A673 (cell line): ENCODE measurements at regions not wholly inside any gene's neighbourhood (a gene's known extent, or its start where the extent isn't known, plus 50 kb on each side); places are given as distances from the start of the nearest gene placed in this dataset.

Experiments
- BruUV-seq: library from RNA; stranded (reverse); fragments of 400-500 nt; replicated peaks from 2 replicates; lab custom pipeline; 2021; lab: Mats Ljungman, UMichigan
- CTCF ChIA-PET: fragments of 300-600 bp; sonication (Branson Sonifier 250); formaldehyde crosslinking; loops from one replicate; lab custom pipeline; 2022; ENCODE audit warnings: antibody characterized with exemption; lab: Charles Lee
- POLR2A ChIA-PET: fragments of 300-600 bp; sonication (Branson Sonifier 250); formaldehyde crosslinking; loops from one replicate; lab custom pipeline; 2022; ENCODE audit warnings: antibody characterized with exemption; ENCODE audit not compliant: low non-redundant PET; lab: Charles Lee
- DNase-seq: peaks from one replicate; pipeline ENCODE4 v3.0.0-alpha.2; 2015; ENCODE audit warnings: low spot score
- H3K27ac ChIP-seq: fragments of 200-600 bp; sonication (generic); 2 replicates; pipeline ENCODE4 v1.5.1; 2016; ENCODE audit warnings: mixed run types, low read depth, mild to moderate bottlenecking, mixed read lengths, antibody characterized with exemption, low read length; ENCODE audit not compliant: poor library complexity, severe bottlenecking
- H3K27me3 ChIP-seq: fragments of 200-600 bp; sonication (generic); replicated peaks from 2 replicates; pipeline ENCODE4 v1.6.1; 2017; ENCODE audit warnings: mixed run types, low read depth, mild to moderate bottlenecking, mixed read lengths, antibody characterized with exemption, low read length; ENCODE audit not compliant: insufficient read depth, poor library complexity
- H3K36me3 ChIP-seq: fragments of 200-600 bp; sonication (generic); 2 replicates; pipeline ENCODE4 v1.6.1; 2016; ENCODE audit warnings: mixed run types, mild to moderate bottlenecking, mixed read lengths, antibody characterized with exemption, low read length; ENCODE audit not compliant: insufficient read depth, poor library complexity, severe bottlenecking
- H3K4me1 ChIP-seq: fragments of 200-600 bp; sonication (generic); 2 replicates; pipeline ENCODE4 v1.6.1; 2017; ENCODE audit warnings: mixed run types, mild to moderate bottlenecking, mixed read lengths, antibody characterized with exemption, low read length; ENCODE audit not compliant: insufficient read depth, poor library complexity, severe bottlenecking
- H3K4me3 ChIP-seq: fragments of 200-600 bp; sonication (generic); 2 replicates; pipeline ENCODE4 v1.5.1; 2016; ENCODE audit warnings: low read depth, mixed run types, mild to moderate bottlenecking, mixed read lengths, low read length; ENCODE audit not compliant: poor library complexity, severe bottlenecking
- H3K9me3 ChIP-seq: fragments of 200-600 bp; sonication (generic); 2 replicates; pipeline ENCODE4 v1.6.1; 2016; ENCODE audit warnings: mixed run types, low read depth, mild to moderate bottlenecking, mixed read lengths, antibody characterized with exemption, low read length; ENCODE audit not compliant: poor library complexity, severe bottlenecking
- CTCF ChIP-seq: fragments of 300-800, 200-600 bp; sonication (generic); conservative IDR thresholded peaks from 2 replicates; pipeline ENCODE4 v1.5.1; 2017; ENCODE audit warnings: low read depth, mild to moderate bottlenecking, antibody characterized with exemption, low read length, moderate library complexity, mixed read lengths
- EZH2 ChIP-seq: fragments of 200-600 bp; sonication (generic); IDR thresholded peaks from 2 replicates; pipeline ENCODE4 v1.6.1; 2017; ENCODE audit warnings: borderline replicate concordance, low read depth, mild to moderate bottlenecking, mixed read lengths, antibody characterized with exemption, low read length; ENCODE audit not compliant: poor library complexity, severe bottlenecking
- intact Hi-C: fragments of 100-400 bp; cut with micrococcal nuclease; formaldehyde crosslinking; loops from one replicate; pipeline ENCODE4 v1.10.0; 2022; ENCODE audit not compliant: unreplicated experiment

GRCh38 chr17:14432079-14432478 lies 131.2 kb downstream of the HS3ST3B1 start:
- Histone ChIP-seq H3K27me3 (no peaks in the 10 kb centered on the region), H3K4me1 (no peaks in the 10 kb centered on the region), H3K4me3 (no peak overlapping the region), H3K36me3 (no peaks in the 10 kb centered on the region), H3K27ac (no peak overlapping the region), H3K9me3 (no peaks in the 10 kb centered on the region)
- ChIA-PET CTCF (no interaction called here), POLR2A (no interaction called here)
- TF ChIP-seq CTCF (no peak), EZH2 (no peak)
- BruUV-seq: no TSS peak
- intact Hi-C loops: no loop called here
- no peak for DNase-seq

GRCh38 chr17:14429084-14429483 lies 128.2 kb downstream of the HS3ST3B1 start:
- no peak for DNase-seq
- no TSS peak for BruUV-seq
- Histone ChIP-seq H3K9me3 (peaks cover 15% of the 10 kb centered on the region), H3K27me3 (no peaks in the 10 kb centered on the region), H3K36me3 (no peaks in the 10 kb centered on the region), H3K27ac (no peak overlapping the region), H3K4me3 (no peak overlapping the region), H3K4me1 (no peaks in the 10 kb centered on the region)
- CTCF ChIA-PET: no interaction called here
- TF ChIP-seq CTCF (no peak), EZH2 (no peak)
- POLR2A ChIA-PET: no interaction called here
- intact Hi-C loops: no loop called here

- Histone ChIP-seq H3K27ac (no peak overlapping the region), H3K4me1 (no peaks in the 10 kb centered on the region), H3K36me3 (no peaks in the 10 kb centered on the region), H3K4me3 (no peak overlapping the region), H3K27me3 (no peaks in the 10 kb centered on the region), H3K9me3 (peaks cover 18% of the 10 kb centered on the region)
- CTCF ChIA-PET: no interaction called here
- no peak for DNase-seq
- intact Hi-C loops: no loop called here
- TF ChIP-seq CTCF: no peak
- TF ChIP-seq EZH2: no peak
- POLR2A ChIA-PET: no interaction called here
- no TSS peak for BruUV-seq
Measured at GRCh38 chr17:14428648-14429029, 127.8 kb downstream of the HS3ST3B1 start.
